ENCODE measurements at regions not wholly inside any gene's neighbourhood (a gene's known extent, or its start where the extent isn't known, plus 50 kb on each side); places are given as distances from the start of the nearest gene placed in this dataset.

DNA sequence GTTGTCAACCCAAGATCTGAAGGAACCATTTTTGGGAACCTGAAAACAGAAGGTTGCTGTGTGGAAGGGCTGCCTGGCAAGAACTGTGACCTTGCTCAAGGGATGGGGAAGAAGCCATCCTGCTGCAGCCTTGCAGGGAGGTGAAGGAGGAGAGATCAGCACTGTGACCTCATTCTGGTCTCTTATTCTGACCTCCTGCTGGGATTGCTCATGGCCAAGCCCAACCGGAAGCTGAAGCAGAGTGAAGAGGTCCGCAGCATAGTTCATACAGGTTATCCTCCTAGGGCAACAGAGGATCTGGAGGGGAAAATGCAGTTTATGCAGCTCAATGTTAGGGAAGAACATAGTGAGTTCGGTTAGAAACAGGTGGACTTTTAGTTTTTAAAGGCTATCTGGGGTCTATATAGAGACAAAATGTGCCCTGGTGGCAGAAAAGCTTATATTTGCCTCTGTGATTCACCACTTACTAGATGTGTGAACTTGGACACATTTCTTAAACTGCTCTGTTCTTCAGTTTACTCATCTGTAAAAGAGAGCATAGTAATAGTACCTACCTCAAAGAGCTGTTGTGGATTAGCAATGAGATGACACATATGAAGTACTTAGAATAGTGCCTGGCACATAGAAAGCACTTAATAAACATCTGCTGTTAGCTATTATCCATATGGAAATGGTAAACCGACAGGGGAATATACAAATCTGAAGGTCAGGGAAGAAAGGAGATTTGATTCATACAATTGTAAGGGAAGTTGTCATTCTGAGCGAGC is 57.9 kb upstream of the BNC2 start:
- Mint-ChIP-seq H3K4me1 (ENCODE audit: low read depth, unreplicated experiment) (no peaks in the 10 kb centered on the region), H3K27ac (ENCODE audit: unreplicated experiment) (no peak overlapping the region), H3K9me3 (ENCODE audit: low read depth, unreplicated experiment) (no peaks in the 10 kb centered on the region), H3K27me3 (ENCODE audit: unreplicated experiment) (no peaks in the 10 kb centered on the region), H3K36me3 (ENCODE audit: insufficient read depth, unreplicated experiment) (no peaks in the 10 kb centered on the region), H3K4me3 (ENCODE audit: low read depth, unreplicated experiment) (no peak overlapping the region)
- CTCF ChIA-PET: interaction anchor here (0.5 to 0.6 kb wide), 2 partner anchors 39 to 201 kb away, joined by 3 to 5 read pairs; no protein-coding TSS in a partner anchor
- TF ChIP-seq, protein P1, sequence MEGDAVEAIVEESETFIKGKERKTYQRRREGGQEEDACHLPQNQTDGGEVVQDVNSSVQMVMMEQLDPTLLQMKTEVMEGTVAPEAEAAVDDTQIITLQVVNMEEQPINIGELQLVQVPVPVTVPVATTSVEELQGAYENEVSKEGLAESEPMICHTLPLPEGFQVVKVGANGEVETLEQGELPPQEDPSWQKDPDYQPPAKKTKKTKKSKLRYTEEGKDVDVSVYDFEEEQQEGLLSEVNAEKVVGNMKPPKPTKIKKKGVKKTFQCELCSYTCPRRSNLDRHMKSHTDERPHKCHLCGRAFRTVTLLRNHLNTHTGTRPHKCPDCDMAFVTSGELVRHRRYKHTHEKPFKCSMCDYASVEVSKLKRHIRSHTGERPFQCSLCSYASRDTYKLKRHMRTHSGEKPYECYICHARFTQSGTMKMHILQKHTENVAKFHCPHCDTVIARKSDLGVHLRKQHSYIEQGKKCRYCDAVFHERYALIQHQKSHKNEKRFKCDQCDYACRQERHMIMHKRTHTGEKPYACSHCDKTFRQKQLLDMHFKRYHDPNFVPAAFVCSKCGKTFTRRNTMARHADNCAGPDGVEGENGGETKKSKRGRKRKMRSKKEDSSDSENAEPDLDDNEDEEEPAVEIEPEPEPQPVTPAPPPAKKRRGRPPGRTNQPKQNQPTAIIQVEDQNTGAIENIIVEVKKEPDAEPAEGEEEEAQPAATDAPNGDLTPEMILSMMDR (IDR thresholded peaks at IDR 0.05; ENCODE audit: unreplicated experiment): no peak
- intact Hi-C loops (cut with micrococcal nuclease; ENCODE audit: unreplicated experiment): no loop called here
- BruUV-seq (replicated peaks): no TSS peak
- no peak for DNase-seq

DNA sequence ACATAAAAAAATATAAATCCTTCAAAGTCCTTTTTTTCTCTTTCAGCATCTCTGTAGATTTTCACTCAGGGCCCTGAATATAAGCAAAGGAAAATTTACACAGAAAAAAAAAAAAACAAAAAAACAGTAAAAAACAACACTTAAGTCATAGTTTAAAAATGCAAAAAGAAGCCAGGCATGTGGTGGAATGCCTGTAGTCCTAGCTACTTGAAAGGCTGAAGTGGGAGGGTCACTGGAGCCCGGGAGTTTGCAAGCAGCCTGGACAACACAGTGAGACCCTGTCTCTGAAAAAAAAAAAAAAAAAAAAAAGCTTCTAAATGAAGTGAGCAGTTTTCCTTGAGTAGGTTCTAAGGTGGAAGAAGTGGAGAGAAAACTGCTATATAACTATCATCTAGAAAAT is 55.0 kb upstream of the BNC2 start:
- intact Hi-C loops (cut with micrococcal nuclease; ENCODE audit: unreplicated experiment): no loop called here

GRCh38 chr9:16924311-16924915 is 53.9 kb upstream of the BNC2 start:
- CTCF ChIA-PET: no interaction called here
- DNase-seq: no peak
- peaks cover 5% of the 10 kb centered on the region for H3K4me1 Mint-ChIP-seq (ENCODE audit: low read depth, unreplicated experiment)
- no peak overlapping the region for H3K27ac Mint-ChIP-seq (ENCODE audit: unreplicated experiment)
- no peaks in the 10 kb centered on the region for H3K36me3 Mint-ChIP-seq (ENCODE audit: insufficient read depth, unreplicated experiment)
- intact Hi-C loops (cut with micrococcal nuclease; ENCODE audit: unreplicated experiment): no loop called here
- H3K4me3 Mint-ChIP-seq (ENCODE audit: low read depth, unreplicated experiment): no peak overlapping the region
- TF ChIP-seq, protein P1 (IDR thresholded peaks at IDR 0.05; ENCODE audit: unreplicated experiment): no peak
- BruUV-seq (replicated peaks): no TSS peak
- no peaks in the 10 kb centered on the region for H3K27me3 Mint-ChIP-seq (ENCODE audit: unreplicated experiment)
- H3K9me3 Mint-ChIP-seq (ENCODE audit: low read depth, unreplicated experiment): no peaks in the 10 kb centered on the region

More for the DNA sequence above, 55.0 kb upstream of the BNC2 start:
- DNase-seq: no peak
- Mint-ChIP-seq H3K27ac (ENCODE audit: unreplicated experiment) (no peak overlapping the region), H3K36me3 (ENCODE audit: insufficient read depth, unreplicated experiment) (no peaks in the 10 kb centered on the region), H3K9me3 (ENCODE audit: low read depth, unreplicated experiment) (no peaks in the 10 kb centered on the region), H3K4me1 (ENCODE audit: low read depth, unreplicated experiment) (no peaks in the 10 kb centered on the region), H3K27me3 (ENCODE audit: unreplicated experiment) (no peaks in the 10 kb centered on the region), H3K4me3 (ENCODE audit: low read depth, unreplicated experiment) (no peak overlapping the region)
- CTCF ChIA-PET: no interaction called here
- TF ChIP-seq, protein P1 (IDR thresholded peaks at IDR 0.05; ENCODE audit: unreplicated experiment): no peak
- no TSS peak for BruUV-seq (replicated peaks)

DNA sequence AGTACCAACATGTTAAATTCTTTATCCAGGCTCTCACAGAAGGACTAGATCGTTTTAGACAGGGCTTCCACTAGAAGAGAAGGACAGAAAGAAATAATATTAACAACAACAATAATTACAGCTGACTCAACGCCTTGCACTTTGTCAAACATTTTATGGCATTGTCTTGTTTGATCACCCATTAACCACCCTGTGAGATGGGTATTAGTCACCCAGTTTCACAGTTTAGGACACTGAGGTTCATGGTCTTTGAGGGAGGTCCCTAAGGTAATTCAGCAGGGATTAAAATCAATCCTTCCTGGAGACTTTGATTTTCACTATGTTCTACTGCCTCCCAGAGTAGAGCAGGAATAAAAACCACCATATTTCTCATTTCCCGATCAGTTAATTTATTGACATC is 51.4 kb upstream of the BNC2 start:
- intact Hi-C loops (cut with micrococcal nuclease; ENCODE audit: unreplicated experiment): no loop called here
- Mint-ChIP-seq H3K36me3 (ENCODE audit: insufficient read depth, unreplicated experiment) (no peaks in the 10 kb centered on the region), H3K9me3 (ENCODE audit: low read depth, unreplicated experiment) (no peaks in the 10 kb centered on the region), H3K4me1 (ENCODE audit: low read depth, unreplicated experiment) (peaks cover 14% of the 10 kb centered on the region), H3K27me3 (ENCODE audit: unreplicated experiment) (no peaks in the 10 kb centered on the region), H3K27ac (ENCODE audit: unreplicated experiment) (no peak overlapping the region), H3K4me3 (ENCODE audit: low read depth, unreplicated experiment) (no peak overlapping the region)
- no peak for DNase-seq
- CTCF ChIA-PET: no interaction called here
- BruUV-seq (replicated peaks): no TSS peak
- TF ChIP-seq, protein P1 (IDR thresholded peaks at IDR 0.05; ENCODE audit: unreplicated experiment): no peak

Measured in Calu3 (cell line).